ENCODE measurements at regions not wholly inside any gene's neighbourhood (a gene's known extent, or its start where the extent isn't known, plus 50 kb on each side); places are given as distances from the start of the nearest gene placed in this dataset.

- DNase-seq (ENCODE audit: low spot score) = no peak
These were observed 486.5 kb upstream of the ACVR2A start for GRCh38 chr2:147358375-147358774.

DNA sequence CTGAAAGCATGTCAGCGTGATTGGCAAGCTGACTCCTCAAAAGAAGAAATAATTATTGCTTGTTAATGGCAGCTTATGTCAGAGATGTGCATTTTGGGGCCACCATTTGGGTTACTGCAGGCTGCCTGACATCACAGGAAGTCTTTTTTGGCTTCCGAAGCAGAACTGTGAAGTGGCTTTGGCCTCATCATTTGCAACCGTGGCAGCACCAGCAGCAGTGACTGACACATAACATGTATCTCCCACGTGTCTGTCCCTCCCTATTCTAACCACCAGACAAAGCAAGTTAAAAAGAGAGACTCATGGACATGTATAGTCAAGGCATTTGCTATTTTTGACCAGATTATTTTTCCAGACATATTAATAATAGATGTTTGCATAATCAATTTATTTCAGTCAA lies 488.7 kb upstream of the ACVR2A start:
- DNase-seq (ENCODE audit: low spot score) = no peak

GRCh38 chr2:147355706-147356105 lies 489.1 kb upstream of the ACVR2A start:
- DNase-seq (ENCODE audit: low spot score) = peak; percentile 74

GRCh38 chr2:147353072-147353381 lies 491.8 kb upstream of the ACVR2A start:
- no peak for DNase-seq (ENCODE audit: low spot score)

DNA sequence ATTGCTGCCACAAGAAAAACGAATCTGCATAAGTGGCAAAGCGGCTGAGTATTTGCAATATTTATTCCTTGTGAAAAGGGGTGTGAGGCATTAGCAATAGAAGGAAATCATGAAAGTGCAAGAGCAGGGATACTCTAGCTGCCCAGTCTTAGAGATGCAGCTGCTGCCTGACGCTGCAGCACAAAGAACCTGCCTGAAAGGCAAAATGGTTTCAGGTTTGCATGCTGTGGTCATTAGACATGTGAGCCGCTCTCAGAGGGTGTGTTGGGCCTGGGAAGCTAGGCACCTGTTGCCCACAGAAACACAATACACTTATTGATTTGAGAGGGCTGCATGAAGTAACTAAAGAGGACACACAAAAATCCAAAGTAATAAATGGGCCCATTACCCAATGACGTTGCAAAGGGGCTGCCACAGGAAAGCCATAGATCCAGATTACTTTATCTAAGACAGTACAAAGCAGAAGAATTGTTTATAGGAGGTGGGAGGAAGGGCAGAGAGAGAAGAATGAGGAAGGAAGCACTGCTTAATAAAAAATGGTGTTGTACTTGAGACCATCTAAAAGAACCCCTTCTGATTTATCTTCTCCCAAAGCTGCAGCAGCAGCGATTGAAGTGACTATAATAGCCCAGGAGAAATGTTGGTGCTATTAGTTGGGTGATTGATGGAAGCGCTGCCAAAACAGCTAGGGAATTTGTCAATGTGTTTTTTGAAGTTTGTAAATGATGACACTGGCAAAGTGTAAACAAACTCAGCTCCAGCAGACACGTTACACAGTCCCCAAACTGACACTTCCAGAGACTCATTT lies 492.4 kb upstream of the ACVR2A start:
- DNase-seq (ENCODE audit: low spot score) = no peak

- DNase-seq (ENCODE audit: low spot score) = no peak
These were observed 493.0 kb upstream of the ACVR2A start for GRCh38 chr2:147351784-147352183.

DNA sequence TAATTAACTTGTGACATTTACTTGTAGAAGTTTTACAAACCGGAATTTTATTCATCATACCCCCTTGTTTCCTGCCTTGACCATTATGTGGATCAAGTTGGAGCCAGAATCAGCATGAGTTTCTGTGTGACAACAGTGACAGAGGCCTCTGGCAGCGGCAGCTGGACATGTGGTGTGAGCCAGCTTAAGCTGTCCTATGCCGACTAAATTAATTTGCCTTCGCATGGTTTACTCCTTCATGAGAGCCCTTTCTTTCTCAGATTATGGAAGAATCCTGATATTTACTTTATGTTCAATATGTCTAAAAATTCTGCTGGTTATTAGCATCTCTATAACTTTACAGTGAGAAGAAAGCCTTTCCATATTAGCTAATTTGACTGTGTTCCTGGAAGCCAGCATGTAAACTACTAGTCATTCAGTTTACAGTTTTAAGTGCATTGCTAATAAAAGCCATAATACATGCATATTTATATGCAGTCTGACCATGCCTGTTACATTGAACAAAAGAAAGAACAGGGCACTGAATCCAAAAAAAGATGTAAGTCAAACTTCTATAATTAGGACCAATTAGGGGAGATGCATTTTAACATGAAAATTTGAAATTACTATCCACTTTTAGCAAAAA lies 495.8 kb upstream of the ACVR2A start:
- DNase-seq (ENCODE audit: low spot score) = no peak

GRCh38 chr2:147346142-147346541 lies 498.7 kb upstream of the ACVR2A start:
- DNase-seq (ENCODE audit: low spot score) = no peak

- DNase-seq (ENCODE audit: low spot score) = peak; percentile 47
These were observed 499.6 kb upstream of the ACVR2A start for GRCh38 chr2:147345246-147345645.

- no peak for DNase-seq (ENCODE audit: low spot score)
These were observed 502.5 kb upstream of the ACVR2A start for GRCh38 chr2:147342329-147342728.

GRCh38 chr2:147331790-147332419 lies 512.9 kb upstream of the ACVR2A start:
- peak; percentile 38 for DNase-seq (ENCODE audit: low spot score)

- DNase-seq (ENCODE audit: low spot score) = no peak
These were observed 513.9 kb upstream of the ACVR2A start for GRCh38 chr2:147330925-147331324.

GRCh38 chr2:147327613-147328012 lies 517.2 kb upstream of the ACVR2A start:
- no peak for DNase-seq (ENCODE audit: low spot score)

GRCh38 chr2:147325990-147326389 lies 518.8 kb upstream of the ACVR2A start:
- no peak for DNase-seq (ENCODE audit: low spot score)

GRCh38 chr2:147320146-147320545 lies 524.7 kb upstream of the ACVR2A start:
- DNase-seq (ENCODE audit: low spot score) = peak; percentile 12

GRCh38 chr2:147311058-147311430 lies 533.8 kb upstream of the ACVR2A start:
- no peak for DNase-seq (ENCODE audit: low spot score)

DNA sequence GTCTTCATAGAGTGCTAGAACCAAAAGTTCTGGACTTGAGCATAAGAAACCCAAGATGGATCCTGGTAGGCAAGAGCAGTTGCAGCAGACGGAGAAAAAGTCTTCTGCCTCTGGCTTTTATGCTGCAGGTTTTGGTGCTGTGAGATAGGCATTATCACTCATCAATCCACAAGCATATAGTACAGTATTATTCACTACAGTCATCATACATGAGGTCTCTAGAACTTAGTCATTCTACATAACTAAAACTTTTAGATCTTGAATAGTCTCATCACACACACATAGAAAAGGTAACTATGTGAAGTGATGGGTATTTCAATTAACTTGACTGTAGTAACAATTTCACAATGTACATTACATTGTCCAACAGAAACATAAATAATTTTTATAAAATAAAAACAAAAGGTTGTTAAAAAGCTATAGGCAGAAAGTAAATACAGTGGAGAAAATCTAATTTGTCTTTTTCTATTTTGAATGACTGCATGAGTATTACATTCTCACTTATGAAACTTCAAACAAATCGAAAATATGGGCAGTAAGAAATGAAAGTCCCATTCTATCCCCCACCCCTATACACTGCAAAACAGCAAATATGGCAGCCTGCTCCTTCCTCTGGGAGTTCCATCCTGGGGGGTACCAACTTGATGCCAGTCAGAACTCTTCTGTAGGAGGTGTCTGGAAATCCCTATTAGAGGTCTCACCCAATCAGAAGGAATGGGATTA lies 534.3 kb upstream of the ACVR2A start:
- DNase-seq (ENCODE audit: low spot score) = no peak

DNA sequence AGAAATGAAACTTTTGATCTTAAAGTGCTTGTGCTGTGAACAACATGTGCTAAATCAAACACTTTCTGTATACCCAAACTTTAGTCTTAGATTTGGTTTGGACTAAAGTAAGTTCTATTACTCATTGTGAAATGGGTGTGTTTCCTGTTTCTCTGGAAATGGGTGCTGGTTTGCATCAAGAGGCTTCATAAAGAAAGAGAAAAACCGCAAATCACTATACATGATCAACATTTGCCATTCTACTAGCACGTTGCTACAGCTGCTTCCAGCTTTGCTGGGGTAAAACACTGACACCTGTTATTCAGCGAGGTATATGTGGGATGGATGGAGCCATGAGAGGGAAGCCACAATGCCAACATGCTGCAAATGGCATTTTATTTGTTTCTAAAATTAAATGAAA lies 547.0 kb upstream of the ACVR2A start:
- no peak for DNase-seq (ENCODE audit: low spot score)

- DNase-seq (ENCODE audit: low spot score) = peak; percentile 65
These were observed 549.9 kb upstream of the ACVR2A start for GRCh38 chr2:147294825-147295392.

DNA sequence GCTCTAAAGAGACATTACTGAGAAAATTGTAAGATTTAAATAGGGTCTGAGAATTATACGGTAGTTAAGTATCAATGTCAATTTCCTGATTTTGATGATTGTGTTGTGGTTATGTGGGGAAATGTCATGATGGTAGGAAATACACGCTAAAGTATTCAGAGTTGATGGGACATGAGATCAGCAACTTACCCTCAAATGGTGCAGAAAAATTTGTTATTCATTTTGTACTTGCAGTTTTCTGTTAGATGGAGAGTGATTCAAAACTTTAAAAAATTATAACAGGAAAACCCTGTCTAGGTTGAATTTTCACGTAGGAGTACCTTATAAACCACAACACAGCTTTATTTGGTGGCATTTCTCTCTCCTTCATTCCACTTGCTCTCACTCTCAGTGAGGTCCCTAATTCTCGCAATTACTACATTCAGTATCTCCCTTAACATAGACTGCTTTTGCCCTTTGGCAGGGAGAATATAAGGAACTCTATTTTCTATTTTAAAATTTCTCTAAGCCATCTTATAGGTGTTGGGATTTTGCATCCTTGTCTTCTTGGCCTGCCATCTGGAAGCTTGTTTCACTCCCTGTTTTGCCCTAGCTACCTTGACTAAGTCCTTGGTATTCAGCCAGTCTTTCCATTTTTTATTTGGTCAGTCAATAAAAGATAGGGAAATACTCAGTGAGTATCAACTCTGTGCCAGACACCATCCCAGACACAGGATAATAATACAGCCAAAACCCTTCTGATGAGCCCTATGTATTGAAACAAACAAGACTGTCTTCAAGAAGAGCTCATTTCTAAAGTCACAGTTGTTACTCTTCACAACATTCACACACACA lies 550.6 kb upstream of the ACVR2A start:
- no peak for DNase-seq (ENCODE audit: low spot score)

DNA sequence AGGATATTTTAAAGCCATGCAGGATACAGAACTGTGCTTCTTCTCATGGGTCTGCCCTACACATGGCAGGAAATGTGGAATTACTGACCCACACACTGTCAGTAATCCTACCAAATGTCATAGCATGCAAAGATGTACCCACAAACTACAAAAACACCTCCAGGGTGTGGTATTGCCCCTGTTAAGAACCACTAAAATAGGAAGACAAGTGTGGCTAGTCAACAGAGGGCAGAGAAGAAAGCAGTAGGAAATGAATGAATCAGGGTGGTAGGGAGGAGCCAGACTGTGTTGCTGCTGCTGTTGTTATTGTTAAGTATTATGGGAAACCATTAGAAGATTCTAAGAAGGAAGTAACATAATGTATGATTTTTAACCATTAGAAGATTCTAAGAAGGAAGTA lies 556.7 kb upstream of the ACVR2A start:
- no peak for DNase-seq (ENCODE audit: low spot score)

DNA sequence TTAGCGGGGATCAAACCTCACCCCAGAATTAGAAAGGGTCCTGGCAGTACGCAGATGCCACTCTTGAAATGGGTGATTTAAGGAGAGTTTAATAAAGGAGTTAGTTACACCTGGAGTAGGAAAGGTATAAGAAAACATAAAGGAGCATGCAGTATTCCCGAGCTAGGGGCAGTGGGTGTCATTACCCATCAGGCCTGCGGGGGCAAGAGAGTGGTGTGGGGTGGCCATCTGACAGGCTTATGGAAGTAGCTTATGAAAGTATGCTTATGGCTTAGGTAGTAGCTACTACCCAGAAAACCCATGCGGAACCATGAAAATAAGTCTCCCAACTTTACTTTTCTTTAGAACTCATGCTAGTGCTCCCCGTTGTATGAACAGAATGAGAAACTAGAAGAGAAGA lies 568.9 kb upstream of the ACVR2A start:
- DNase-seq (ENCODE audit: low spot score) = peak; percentile 2

All from kidney tubule cell (primary cell).